AG09309 (cell line): ENCODE measurements at regions not wholly inside any gene's neighbourhood (a gene's known extent, or its start where the extent isn't known, plus 50 kb on each side); places are given as distances from the start of the nearest gene placed in this dataset.
A peak's percentile ranks its signal among the peaks of the same experiment; 100 is the strongest.

Source experiments
- DNase-seq: peaks from one replicate; pipeline ENCODE4 v3.0.0-alpha.2; 2010; ENCODE audit warnings: low read depth
- H3K4me3 ChIP-seq: 2 replicates; pipeline ENCODE4 v1.5.1; 2011; ENCODE audit warnings: mild to moderate bottlenecking, low read depth, low read length, moderate library complexity; ENCODE audit not compliant: control insufficient read depth
- CTCF ChIP-seq: IDR thresholded peaks from 2 replicates; pipeline ENCODE4 v1.5.1; 2011; ENCODE audit warnings: mild to moderate bottlenecking, low read depth, low read length, inconsistent platforms; ENCODE audit not compliant: insufficient read depth, control insufficient read depth; ENCODE audit errors: missing control alignments

- TF ChIP-seq CTCF, result no peak
- H3K4me3 ChIP-seq, result no peak overlapping the region
- DNase-seq, result no peak
These were observed 199.0 kb downstream of the SAMD5 start for GRCh38 chr6:147707524-147707923.

GRCh38 chr6:147708170-147708569 lies 199.7 kb downstream of the SAMD5 start:
- DNase-seq, result no peak

GRCh38 chr6:147709396-147710272 lies 201.1 kb downstream of the SAMD5 start:
- H3K4me3 ChIP-seq, result no peak overlapping the region
- no peak for TF ChIP-seq CTCF
- DNase-seq, result no peak

More at GRCh38 chr6:147708170-147708569, 199.7 kb downstream of the SAMD5 start:
- TF ChIP-seq CTCF, result no peak
- no peak overlapping the region for H3K4me3 ChIP-seq

- DNase-seq, result no peak
- H3K4me3 ChIP-seq, result no peak overlapping the region
- no peak for TF ChIP-seq CTCF
These were observed 202.4 kb downstream of the SAMD5 start for GRCh38 chr6:147710890-147711289.

- no peak overlapping the region for H3K4me3 ChIP-seq
- peak; percentile 25 for DNase-seq
- TF ChIP-seq CTCF, result no peak
These were observed 203.0 kb downstream of the SAMD5 start for GRCh38 chr6:147711476-147711875.

GRCh38 chr6:147712841-147713240 lies 204.4 kb downstream of the SAMD5 start:
- no peak overlapping the region for H3K4me3 ChIP-seq
- no peak for TF ChIP-seq CTCF
- DNase-seq, result no peak

GRCh38 chr6:147715035-147715434 lies 206.5 kb downstream of the SAMD5 start:
- no peak for TF ChIP-seq CTCF
- no peak overlapping the region for H3K4me3 ChIP-seq
- no peak for DNase-seq
